ENCODE measurements at regions not wholly inside any gene's neighbourhood (a gene's known extent, or its start where the extent isn't known, plus 50 kb on each side); places are given as distances from the start of the nearest gene placed in this dataset.

- intact Hi-C loops (cut with DNase I), result no loop called here
- no peak for TF ChIP-seq POLR2A (IDR thresholded peaks at IDR 0.05)
- TF ChIP-seq EP300 (IDR thresholded peaks at IDR 0.05), result no peak
- TF ChIP-seq CTCF (IDR thresholded peaks at IDR 0.05), result no peak
- Histone ChIP-seq H3K27ac (no peak overlapping the region), H3K4me3 (no peak overlapping the region), H3K27me3 (no peaks in the 10 kb centered on the region), H3K9me3 (no peaks in the 10 kb centered on the region), H3K36me3 (no peaks in the 10 kb centered on the region), H3K4me1 (ENCODE audit: insufficient read depth) (no peaks in the 10 kb centered on the region)
- no peak for DNase-seq
- whole genome bisulfite sequencing, 3 donors, result 88 to 92% (median 90%) methylated on average over 2 of the region's 2 CpGs
Measured at GRCh38 chr2:56952871-56953270, 769.1 kb downstream of the CCDC85A start.

- no peaks in the 10 kb centered on the region for H3K27me3 ChIP-seq
- WGBS, 3 donors, result 64 to 80% (median 70%) methylated on average over 1 of the region's 1 CpG
- no peaks in the 10 kb centered on the region for H3K36me3 ChIP-seq
- intact Hi-C loops (cut with DNase I), result loop anchor here in 1 of 4 donors (10.0 kb wide), 1 partner anchor 1914 kb away; no protein-coding TSS in a partner anchor
- no peak overlapping the region for H3K4me3 ChIP-seq
- no peaks in the 10 kb centered on the region for H3K9me3 ChIP-seq
- TF ChIP-seq EP300 (IDR thresholded peaks at IDR 0.05) (no peak), POLR2A (IDR thresholded peaks at IDR 0.05) (no peak), CTCF (IDR thresholded peaks at IDR 0.05) (no peak)
- no peak for DNase-seq
- H3K27ac ChIP-seq, result no peak overlapping the region
- H3K4me1 ChIP-seq (ENCODE audit: insufficient read depth), result no peaks in the 10 kb centered on the region
Measured at GRCh38 chr2:56960581-56960980, 776.8 kb downstream of the CCDC85A start.

DNA sequence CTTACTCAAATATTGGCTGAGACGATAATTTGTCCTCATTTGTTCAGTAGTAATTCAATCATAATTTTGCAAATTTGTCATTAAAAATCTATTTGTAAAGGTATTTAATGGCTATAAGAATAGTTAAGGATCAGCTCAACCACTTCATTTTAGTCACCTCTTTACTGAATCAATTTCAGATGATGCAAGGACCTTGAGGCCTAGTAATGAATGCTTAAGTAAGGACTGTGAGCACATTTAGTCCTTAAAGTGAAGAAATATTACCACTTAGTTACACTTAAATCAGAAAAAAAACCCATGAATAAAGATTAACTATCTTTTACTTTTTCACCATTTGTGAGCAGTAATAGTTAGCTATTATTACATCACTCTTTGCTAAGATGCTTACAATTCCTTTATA lies 778.9 kb downstream of the CCDC85A start:
- intact Hi-C loops (cut with DNase I), result loop anchor here in 1 of 4 donors (10.0 kb wide), 1 partner anchor 1912 kb away; no protein-coding TSS in a partner anchor
- Histone ChIP-seq H3K4me1 (ENCODE audit: insufficient read depth) (no peaks in the 10 kb centered on the region), H3K4me3 (no peak overlapping the region), H3K27ac (no peak overlapping the region), H3K27me3 (no peaks in the 10 kb centered on the region), H3K36me3 (no peaks in the 10 kb centered on the region), H3K9me3 (no peaks in the 10 kb centered on the region)
- TF ChIP-seq EP300 (IDR thresholded peaks at IDR 0.05) (no peak), POLR2A (IDR thresholded peaks at IDR 0.05) (no peak), CTCF (IDR thresholded peaks at IDR 0.05) (no peak)
- 92 to 94% (median 92%) methylated on average over 1 of the region's 1 CpG for WGBS, 3 donors
- no peak for DNase-seq

- Histone ChIP-seq H3K4me1 (ENCODE audit: insufficient read depth) (no peaks in the 10 kb centered on the region), H3K4me3 (no peak overlapping the region), H3K9me3 (no peaks in the 10 kb centered on the region), H3K27me3 (no peaks in the 10 kb centered on the region), H3K27ac (no peak overlapping the region), H3K36me3 (no peaks in the 10 kb centered on the region)
- 58 to 73% (median 60%) methylated on average over 3 of the region's 3 CpGs for WGBS, 3 donors
- DNase-seq, result no peak
- TF ChIP-seq EP300 (IDR thresholded peaks at IDR 0.05) (no peak), CTCF (IDR thresholded peaks at IDR 0.05) (no peak), POLR2A (IDR thresholded peaks at IDR 0.05) (no peak)
- intact Hi-C loops (cut with DNase I), result loop anchor here in 1 of 4 donors (10.0 kb wide), 1 partner anchor 1905 kb away; no protein-coding TSS in a partner anchor
Measured at GRCh38 chr2:56969513-56969912, 785.7 kb downstream of the CCDC85A start.

Data from ovary (tissue), 7 donors.